Osteocyte (in vitro differentiated cells): ENCODE measurements at regions not wholly inside any gene's neighbourhood (a gene's known extent, or its start where the extent isn't known, plus 50 kb on each side); places are given as distances from the start of the nearest gene placed in this dataset.

Source experiments
- DNase-seq: peaks from one replicate; pipeline ENCODE4 v3.0.0; 2021; ENCODE audit warnings: mixed read lengths; ENCODE audit not compliant: unreplicated experiment; ENCODE audit errors: extremely low spot score
- H3K27ac Mint-ChIP-seq: one replicate; pipeline ENCODE4 v1.8.0; 2021; ENCODE audit warnings: mild to moderate bottlenecking, mixed read lengths; ENCODE audit not compliant: unreplicated experiment
- H3K27me3 Mint-ChIP-seq: one replicate; pipeline ENCODE4 v1.8.0; 2021; ENCODE audit warnings: mixed read lengths; ENCODE audit not compliant: unreplicated experiment
- H3K36me3 Mint-ChIP-seq: one replicate; pipeline ENCODE4 v1.8.0; 2021; ENCODE audit warnings: mixed read lengths; ENCODE audit not compliant: unreplicated experiment
- H3K4me1 Mint-ChIP-seq: one replicate; pipeline ENCODE4 v1.8.0; 2021; ENCODE audit warnings: mixed read lengths; ENCODE audit not compliant: unreplicated experiment
- H3K4me3 Mint-ChIP-seq: one replicate; pipeline ENCODE4 v1.8.0; 2021; ENCODE audit warnings: mild to moderate bottlenecking, moderate library complexity, mixed read lengths; ENCODE audit not compliant: unreplicated experiment
- H3K9me3 Mint-ChIP-seq: one replicate; pipeline ENCODE4 v1.8.0; 2021; ENCODE audit warnings: mixed read lengths; ENCODE audit not compliant: unreplicated experiment
- CTCF ChIP-seq: fragments of 200-600 bp; sonication (generic); IDR thresholded peaks from 2 replicates; pipeline ENCODE4 v1.5.0; 2021; ENCODE audit warnings: antibody characterized with exemption, mild to moderate bottlenecking, moderate library complexity

DNA sequence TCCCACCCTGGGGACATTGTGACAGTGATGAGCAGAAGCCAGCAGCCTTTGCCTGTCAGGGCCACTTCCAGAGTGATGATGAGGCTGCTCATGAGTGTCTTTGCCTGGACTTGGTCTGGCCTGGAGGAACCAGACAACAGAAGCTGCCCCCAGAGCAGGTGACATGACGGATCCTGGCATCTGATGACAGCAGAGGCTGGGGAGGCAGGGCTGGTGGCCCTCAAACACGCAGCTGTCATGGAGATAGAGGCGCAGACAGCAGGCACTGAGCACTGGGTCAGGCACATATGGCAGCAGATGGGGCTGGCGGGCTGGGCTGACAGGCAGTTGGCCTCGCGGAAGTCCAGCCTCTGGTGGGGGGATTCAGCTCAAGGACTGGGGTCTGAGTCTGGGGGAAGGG is 66.4 kb upstream of the STUM start:
- Mint-ChIP-seq H3K4me1 (no peaks in the 10 kb centered on the region), H3K4me3 (no peak overlapping the region), H3K9me3 (no peaks in the 10 kb centered on the region), H3K27me3 (peaks cover 58% of the 10 kb centered on the region), H3K36me3 (no peaks in the 10 kb centered on the region), H3K27ac (no peak overlapping the region)
- DNase-seq: no peak
- no peak for TF ChIP-seq CTCF

GRCh38 chr1:226482975-226483700 is 65.4 kb upstream of the STUM start:
- H3K36me3 Mint-ChIP-seq: no peaks in the 10 kb centered on the region
- TF ChIP-seq CTCF: no peak
- H3K27me3 Mint-ChIP-seq: peaks cover 63% of the 10 kb centered on the region
- H3K4me1 Mint-ChIP-seq: no peaks in the 10 kb centered on the region
- H3K4me3 Mint-ChIP-seq: no peak overlapping the region
- H3K9me3 Mint-ChIP-seq: no peaks in the 10 kb centered on the region
- no peak overlapping the region for H3K27ac Mint-ChIP-seq
- DNase-seq: no peak

- H3K27ac Mint-ChIP-seq: no peak overlapping the region
- DNase-seq: no peak
- no peaks in the 10 kb centered on the region for H3K4me1 Mint-ChIP-seq
- H3K9me3 Mint-ChIP-seq: no peaks in the 10 kb centered on the region
- TF ChIP-seq CTCF: no peak
- peaks cover 81% of the 10 kb centered on the region for H3K27me3 Mint-ChIP-seq
- H3K36me3 Mint-ChIP-seq: no peaks in the 10 kb centered on the region
- no peak overlapping the region for H3K4me3 Mint-ChIP-seq
Measured at GRCh38 chr1:226485192-226485591, 63.4 kb upstream of the STUM start.

DNA sequence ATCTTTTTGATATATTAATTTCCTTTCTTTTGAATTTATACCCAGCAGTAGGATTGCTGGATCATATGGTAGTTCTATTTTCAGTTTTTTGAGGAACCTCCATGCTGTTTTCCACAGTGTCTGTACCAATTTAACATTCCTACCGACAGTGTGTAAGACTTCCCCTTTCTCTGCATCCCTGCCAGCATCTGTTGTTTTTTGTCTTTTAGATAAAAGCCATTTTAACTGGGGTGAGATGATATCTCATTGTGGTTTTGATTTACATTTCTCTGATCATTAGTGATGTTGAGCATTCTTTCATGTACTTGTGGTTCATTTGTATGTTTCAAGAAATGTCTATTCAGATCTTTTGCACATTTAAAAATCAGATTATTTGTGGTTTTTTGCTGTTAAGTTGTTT is 62.4 kb upstream of the STUM start:
- peaks cover 84% of the 10 kb centered on the region for H3K27me3 Mint-ChIP-seq
- no peak for DNase-seq
- H3K4me3 Mint-ChIP-seq: no peak overlapping the region
- TF ChIP-seq CTCF: no peak
- H3K27ac Mint-ChIP-seq: no peak overlapping the region
- no peaks in the 10 kb centered on the region for H3K4me1 Mint-ChIP-seq
- no peaks in the 10 kb centered on the region for H3K9me3 Mint-ChIP-seq
- H3K36me3 Mint-ChIP-seq: no peaks in the 10 kb centered on the region

- Mint-ChIP-seq H3K27me3 (peaks cover 73% of the 10 kb centered on the region), H3K4me3 (no peak overlapping the region), H3K27ac (no peak overlapping the region), H3K36me3 (no peaks in the 10 kb centered on the region), H3K9me3 (no peaks in the 10 kb centered on the region), H3K4me1 (no peaks in the 10 kb centered on the region)
- TF ChIP-seq CTCF: no peak
- DNase-seq: no peak
Measured at GRCh38 chr1:226487921-226488320, 60.6 kb upstream of the STUM start.
